Fibroblast of skin of right quadriceps (primary cell): ENCODE measurements at regions not wholly inside any gene's neighbourhood (a gene's known extent, or its start where the extent isn't known, plus 50 kb on each side); places are given as distances from the start of the nearest gene placed in this dataset.
A peak's percentile ranks its signal among the peaks of the same experiment; 100 is the strongest.

Experiments
- DNase-seq: peaks from one replicate; pipeline ENCODE4 v3.0.0-alpha.2; 2013

DNA sequence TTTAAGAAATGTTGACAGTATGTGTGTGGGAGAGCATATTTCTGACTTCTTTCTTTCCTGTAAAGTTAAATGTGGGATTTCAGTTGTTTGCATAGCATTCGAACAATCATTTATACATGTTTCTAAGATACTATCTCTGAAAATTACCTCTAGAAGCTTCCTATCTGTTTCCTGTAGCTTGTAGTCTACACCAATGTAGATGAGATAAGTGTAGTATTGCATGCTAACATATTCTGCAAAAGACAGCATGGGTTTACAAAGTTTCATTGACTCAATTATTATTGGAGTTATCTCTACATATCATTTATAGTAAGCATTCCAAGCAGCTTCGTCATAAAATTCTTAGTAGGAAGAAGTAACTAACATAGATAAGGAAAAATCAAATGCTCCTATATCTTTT, 98.9 kb upstream of the DPYD start:
- DNase-seq: no peak

DNA sequence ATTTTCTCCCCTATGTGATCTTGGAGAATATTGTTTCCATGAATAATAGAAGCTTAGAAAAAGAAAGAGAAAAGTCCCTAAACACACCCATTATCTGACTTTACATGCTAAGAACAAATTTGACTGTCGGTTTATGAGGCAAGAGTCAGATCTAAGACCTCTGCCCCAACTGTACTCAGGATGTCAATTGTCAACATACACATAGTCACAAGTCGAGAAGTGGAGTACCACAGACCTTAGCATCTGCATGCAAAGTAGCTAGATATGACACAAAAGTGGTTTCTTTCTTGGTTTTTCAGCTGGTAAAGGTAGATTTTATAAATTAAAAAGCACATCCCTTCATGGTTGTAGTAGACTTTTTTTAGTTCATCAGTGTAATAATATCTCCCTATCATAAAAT, 97.2 kb upstream of the DPYD start:
- no peak for DNase-seq

DNA sequence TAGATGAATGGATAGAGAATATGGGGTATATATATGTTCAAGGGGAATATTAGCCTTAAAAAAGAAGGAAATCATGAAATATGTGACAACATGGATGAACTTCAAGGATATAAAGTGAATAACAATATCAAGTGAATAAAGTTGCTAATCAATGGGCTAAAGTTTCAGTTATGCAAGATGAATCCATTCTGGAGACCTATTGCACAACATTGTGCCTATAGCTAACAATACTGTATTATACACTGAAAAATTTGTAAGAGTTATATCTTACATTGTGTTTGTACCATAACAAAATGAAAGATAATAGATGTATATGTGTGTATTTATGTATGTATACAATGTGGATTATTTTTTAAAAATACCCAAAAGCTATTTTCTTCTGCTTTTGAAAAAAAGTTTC, 96.3 kb upstream of the DPYD start:
- DNase-seq: no peak

DNA sequence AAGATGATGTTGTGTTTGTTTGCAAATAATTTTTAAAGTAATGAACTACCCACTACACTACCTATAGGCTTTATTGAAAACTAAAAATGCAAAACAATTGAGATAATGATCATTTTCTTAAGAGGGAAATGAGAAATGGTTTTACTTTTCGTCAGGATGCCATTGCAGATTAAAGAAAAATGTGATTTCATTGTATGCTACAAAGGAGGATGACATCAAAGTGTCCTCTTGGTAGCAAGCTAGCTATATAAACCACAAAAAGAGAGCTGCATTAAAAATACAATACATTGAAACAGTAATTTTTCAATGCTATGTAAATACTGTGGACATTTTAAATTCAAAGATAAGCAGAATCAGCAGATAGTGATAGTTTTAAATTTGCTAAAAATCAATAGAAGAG, 87.5 kb upstream of the DPYD start:
- DNase-seq: no peak

DNA sequence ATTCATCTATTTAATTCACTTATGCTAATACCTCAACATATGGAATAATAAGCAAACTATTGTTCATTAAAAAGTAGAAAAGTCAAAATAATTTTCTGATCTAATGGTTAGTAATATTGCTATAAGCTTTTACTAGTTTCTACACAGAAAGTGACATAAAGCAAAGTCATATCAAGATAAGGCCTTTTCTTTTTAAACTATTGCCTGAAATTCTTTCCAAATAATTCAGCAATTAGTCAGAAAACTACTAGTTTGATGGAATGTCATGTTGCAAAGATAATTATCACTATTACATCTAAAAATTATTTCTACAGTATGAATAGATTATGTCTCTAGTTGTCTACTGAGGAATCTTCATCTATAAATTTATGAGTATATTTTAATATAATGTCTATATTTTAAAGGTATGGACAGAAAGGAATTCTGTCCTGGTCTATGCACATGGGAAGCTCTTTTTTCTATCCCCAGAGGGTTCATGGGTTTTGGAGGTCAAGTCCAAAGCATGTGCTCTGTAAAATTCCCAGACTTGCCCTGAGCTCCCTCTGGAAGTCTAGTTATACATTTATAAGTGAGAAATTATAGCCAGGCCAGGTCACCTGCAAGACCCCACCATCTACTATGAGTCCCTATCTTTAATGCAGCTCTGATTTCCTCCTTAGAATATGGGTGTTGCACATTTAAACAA, 84.6 kb upstream of the DPYD start:
- DNase-seq: peak; percentile 62

DNA sequence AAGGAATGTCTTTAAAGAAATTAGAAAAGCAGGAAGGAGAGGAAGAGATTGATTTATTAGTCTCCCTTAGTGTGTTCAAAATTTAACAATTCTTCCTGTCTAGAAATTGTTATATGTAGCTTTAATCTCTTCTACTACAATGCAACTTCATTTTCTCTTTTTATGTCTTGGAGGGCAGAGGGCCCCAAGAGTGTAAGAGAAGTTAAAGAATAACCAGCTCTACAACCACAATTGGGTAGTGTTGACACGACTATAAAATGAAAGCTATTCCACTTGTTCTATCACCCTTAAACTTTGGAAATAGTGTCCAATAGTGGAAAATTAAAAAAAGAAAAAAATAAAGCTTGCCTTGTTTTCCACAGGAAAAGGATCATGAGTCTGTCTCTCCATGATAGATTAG, 82.6 kb upstream of the DPYD start:
- DNase-seq: no peak

DNA sequence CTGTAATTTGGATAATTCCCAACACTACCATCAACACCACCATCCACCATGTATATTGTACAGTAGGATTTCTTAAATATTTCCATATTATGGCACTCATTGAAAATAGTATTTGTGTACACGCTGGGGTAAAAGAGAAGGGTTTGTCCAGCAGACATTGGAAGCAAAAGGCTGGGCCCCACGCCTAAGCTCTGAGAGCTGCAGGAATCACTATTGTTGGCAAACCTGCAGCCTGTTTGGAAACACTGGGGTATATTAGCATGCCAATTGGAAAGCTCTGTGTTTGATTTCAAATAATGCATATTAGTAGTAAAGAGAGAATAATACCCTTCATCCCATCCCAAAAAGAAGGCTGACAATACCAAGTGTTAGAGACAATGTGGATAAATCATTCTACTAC, 81.5 kb upstream of the DPYD start:
- DNase-seq: no peak

DNA sequence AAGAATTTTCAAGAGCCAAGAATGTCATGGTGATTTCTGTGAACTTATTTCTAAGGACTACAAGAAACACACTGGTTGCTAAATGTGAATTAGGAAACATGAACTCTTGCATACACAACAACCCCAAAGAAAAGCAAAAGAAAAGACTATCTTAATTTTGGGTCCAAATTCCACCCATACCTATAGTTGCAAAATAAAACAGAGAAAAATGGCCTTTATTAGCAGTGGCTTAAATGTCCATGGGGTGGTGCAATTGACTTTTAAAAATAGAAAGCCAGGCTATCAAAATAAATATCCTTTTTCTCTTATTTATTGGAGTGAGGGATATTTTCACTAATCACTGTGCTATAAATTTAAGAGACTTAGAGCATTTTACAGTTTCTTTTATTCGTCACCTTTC, 80.9 kb upstream of the DPYD start:
- peak; percentile 21 for DNase-seq

DNA sequence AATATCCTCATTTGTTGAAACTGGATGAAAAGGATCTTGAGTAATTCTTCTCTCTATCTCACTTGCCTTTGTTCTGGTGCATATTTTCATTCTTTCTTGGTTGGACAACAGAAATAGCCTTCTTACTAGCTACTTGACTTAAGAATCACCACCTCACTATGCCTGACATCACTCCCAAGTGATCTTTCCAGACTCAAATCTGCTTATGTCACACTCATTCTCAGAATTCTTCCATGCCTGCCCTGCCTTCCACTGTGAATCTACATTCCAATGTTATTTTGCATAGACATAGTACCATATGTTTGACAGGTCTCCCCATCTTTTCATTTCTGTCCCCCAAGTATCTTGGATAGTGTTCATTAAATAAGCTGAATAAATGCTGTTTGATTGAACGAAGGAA, 78.5 kb upstream of the DPYD start:
- peak; percentile 88 for DNase-seq

DNA sequence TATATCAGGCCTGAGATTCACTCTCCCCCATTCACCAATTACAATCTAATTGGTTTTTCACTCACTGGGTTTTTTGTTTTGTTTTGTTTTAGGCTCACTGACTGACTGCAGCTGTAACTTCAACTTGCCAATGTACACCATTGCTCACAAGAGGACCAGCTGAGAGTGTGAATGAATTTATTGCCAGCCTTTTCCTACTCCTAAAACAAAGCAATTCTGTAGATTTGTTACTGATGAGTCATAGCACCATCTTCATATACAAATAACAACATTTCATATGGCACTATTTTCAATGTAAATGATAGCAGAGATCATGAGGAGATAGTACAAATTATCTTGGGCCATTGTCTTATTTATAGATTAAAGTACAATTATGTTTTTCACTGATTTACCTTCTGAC, 76.0 kb upstream of the DPYD start:
- peak; percentile 28 for DNase-seq

DNA sequence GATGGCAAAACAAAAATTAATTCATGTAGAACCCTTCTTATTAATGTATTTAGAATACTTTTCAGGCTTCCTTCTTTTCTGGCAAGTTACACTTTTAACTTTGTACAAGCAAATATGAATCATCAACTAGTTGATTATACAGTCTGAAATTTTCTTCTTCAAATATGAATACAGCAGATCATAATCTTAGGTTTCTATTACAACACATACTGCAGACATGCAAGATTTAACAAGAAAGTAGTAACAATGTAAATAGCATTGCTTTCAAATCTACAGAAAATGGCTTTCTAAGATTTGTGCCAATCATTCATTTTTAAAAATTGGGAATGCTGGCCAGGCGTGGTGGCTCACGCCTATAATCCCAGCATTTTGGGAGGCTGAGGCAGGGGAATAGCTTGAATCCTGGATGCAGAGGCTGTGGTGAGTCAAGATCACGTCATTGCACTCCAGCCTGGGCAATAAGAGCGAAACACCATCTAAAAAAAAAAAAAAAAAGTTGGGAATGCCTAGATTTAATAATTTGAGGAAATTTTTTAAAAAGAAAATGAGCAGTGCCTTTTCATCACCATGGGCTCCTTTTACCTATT, 68.4 kb upstream of the DPYD start:
- DNase-seq: peak; percentile 19

DNA sequence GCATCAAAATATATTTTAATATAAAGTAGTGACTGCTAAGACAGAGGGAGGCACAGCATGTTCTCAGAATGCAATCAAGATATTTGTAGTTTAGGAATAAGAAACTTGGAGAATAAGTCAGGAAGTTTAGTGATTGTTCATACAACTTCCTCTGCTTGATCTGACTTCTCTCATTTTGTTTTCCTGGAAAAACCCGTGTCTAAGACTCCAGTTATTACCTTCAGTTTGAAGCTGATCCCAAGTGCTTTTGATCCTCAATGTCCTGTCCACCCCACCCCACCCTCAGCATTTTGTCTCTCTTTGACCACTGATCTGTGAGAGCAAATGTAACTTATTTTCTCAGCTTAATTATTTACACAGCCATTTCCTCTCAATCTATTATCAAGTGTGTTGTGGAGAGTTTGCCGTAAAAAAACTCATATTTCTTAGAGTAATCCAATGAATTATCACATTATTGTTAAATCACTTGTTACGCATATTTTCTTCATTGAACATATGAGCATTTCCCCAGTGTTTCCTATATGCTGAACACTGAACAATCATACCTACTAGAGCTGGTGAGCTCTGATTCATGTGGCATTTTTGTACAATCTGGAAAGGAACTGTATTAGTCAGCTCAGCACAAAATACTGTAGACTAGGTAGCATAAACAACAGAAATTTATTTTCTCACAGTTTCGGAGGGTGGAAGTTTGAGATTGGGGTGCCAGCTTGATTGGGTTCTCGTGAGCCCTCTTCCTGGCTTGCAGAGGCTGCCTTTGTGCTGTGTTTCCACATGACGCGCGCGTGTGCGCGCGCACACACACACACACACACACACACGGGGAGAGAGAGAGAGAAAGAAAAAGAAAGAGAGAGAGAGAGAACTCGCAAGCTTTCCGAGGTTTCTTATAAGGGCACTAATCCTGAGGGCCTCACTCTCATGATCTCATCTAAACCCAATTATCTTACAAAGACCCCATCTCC, 65.5 kb upstream of the DPYD start:
- peak; percentile 9 for DNase-seq

DNA sequence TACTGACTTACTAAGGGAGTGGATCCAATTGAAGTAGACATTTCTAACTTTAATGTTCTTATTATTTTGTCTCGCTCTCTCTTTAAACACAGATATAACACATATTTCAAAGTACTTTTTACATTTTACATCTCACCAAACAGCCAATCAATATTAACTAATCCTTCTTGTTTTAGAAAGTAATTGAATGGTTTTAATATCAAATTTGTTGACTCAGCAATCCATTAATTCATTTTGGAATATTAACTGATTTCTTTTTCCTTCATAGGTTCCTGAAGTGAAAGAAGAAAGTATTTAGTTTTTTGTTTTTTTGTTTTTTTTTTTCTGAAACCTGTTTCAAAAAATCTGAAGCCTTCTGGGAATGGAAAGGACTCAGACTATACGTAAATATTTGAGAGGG, 62.3 kb upstream of the DPYD start:
- no peak for DNase-seq

DNA sequence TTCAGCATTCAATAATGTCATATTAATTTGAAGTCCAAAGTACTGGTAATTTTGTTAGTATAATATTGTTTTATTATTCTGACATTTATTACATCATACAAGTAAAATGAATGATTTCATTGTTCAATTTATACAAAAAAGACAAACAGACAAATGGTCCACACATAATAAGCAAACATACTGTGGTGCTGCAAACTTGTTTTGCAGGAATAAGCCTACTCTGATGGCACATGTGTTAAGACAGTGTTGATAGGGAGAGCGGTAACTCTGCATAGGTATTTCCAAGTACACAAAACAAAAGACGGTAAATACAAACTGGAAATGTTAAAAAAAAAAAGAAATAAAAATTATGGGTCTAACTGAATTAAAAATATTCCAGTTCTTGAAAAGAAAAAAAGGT, 59.7 kb upstream of the DPYD start:
- DNase-seq: no peak

DNA sequence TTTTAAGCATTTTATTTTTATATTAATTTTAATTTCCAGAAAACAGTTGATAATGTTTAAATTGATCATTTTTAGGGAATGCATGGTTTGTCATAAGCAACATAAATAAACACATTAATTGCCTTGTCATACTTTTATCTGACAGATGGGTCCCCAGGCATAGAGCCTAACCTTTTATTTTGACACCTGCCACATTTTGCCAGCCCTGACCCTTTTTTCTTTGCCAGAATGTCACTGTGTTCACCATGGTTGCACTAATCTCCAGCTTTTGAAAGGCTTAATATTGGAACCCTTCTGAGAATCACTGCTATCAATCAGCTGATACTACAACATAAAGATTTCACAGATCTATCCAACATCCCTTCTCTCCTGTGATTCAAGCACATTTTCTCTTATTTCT, 56.0 kb upstream of the DPYD start:
- DNase-seq: no peak
